PC-3 (cell line): ENCODE measurements at regions not wholly inside any gene's neighbourhood (a gene's known extent, or its start where the extent isn't known, plus 50 kb on each side); places are given as distances from the start of the nearest gene placed in this dataset.

Source experiments
- ATAC-seq: fragments of 200-7000 bp; cut with Tn5 transposase; 2 replicates; pipeline ENCODE4 v1.9.1; 2020; ENCODE audit warnings: mild to moderate bottlenecking, moderate library complexity
- BruUV-seq: library from RNA; stranded (reverse); fragments of 400-500 nt; replicated peaks from 2 replicates; lab custom pipeline; 2021; lab: Mats Ljungman, UMichigan
- CTCF ChIA-PET: fragments of 300-600 bp; sonication (Branson Sonifier 250); formaldehyde crosslinking; loops from one replicate; lab custom pipeline; 2022; ENCODE audit warnings: antibody characterized with exemption; lab: Charles Lee
- POLR2A ChIA-PET: fragments of 300-600 bp; sonication (Branson Sonifier 250); formaldehyde crosslinking; loops from one replicate; lab custom pipeline; 2022; ENCODE audit warnings: antibody characterized with exemption; ENCODE audit not compliant: unreplicated experiment; lab: Charles Lee
- DNase-seq: peaks from one replicate; pipeline ENCODE4 v3.0.0-alpha.2; 2015
- H2AFZ ChIP-seq: fragments of 300-600 bp; sonication (generic); 2 replicates; pipeline ENCODE4 v1.6.0; 2016; ENCODE audit warnings: antibody characterized with exemption, low read length
- H3F3A ChIP-seq: fragments of 300-600 bp; sonication (generic); one replicate; pipeline ENCODE4 v1.6.0; 2017; ENCODE audit warnings: antibody characterized with exemption, low read length, control low read depth, mild to moderate bottlenecking; ENCODE audit not compliant: unreplicated experiment
- H3K27ac ChIP-seq: fragments of 300-600 bp; sonication (generic); 2 replicates; pipeline ENCODE4 v1.5.1; 2016; ENCODE audit warnings: mild to moderate bottlenecking, low read length
- H3K27me3 ChIP-seq: fragments of 300-600 bp; sonication (generic); 2 replicates; pipeline ENCODE4 v1.6.1; 2016; ENCODE audit warnings: low read length, mixed read lengths
- H3K36me3 ChIP-seq: fragments of 300-600 bp; sonication (generic); 2 replicates; pipeline ENCODE4 v1.6.1; 2016; ENCODE audit warnings: low read depth, mixed run types, low read length, mixed read lengths
- H3K4me1 ChIP-seq: fragments of 300-600 bp; sonication (generic); 2 replicates; pipeline ENCODE4 v1.5.1; 2016; ENCODE audit warnings: low read length; ENCODE audit not compliant: insufficient read depth
- H3K4me2 ChIP-seq: fragments of 300-600 bp; sonication (generic); 2 replicates; pipeline ENCODE4 v1.6.0; 2016; ENCODE audit warnings: low read length
- H3K4me3 ChIP-seq: fragments of 300-600 bp; sonication (generic); 2 replicates; pipeline ENCODE4 v1.5.1; 2016; ENCODE audit warnings: mild to moderate bottlenecking, low read length, mixed read lengths
- H3K79me2 ChIP-seq: fragments of 300-600 bp; sonication (generic); 2 replicates; pipeline ENCODE4 v1.6.1; 2017; ENCODE audit warnings: low read length, mixed read lengths
- H3K9ac ChIP-seq: fragments of 300-600 bp; sonication (generic); 2 replicates; pipeline ENCODE4 v1.6.0; 2016; ENCODE audit warnings: mild to moderate bottlenecking, low read length
- H3K9me2 ChIP-seq: fragments of 300-600 bp; sonication (generic); replicated peaks from 2 replicates; pipeline ENCODE4 v1.6.1; 2016; ENCODE audit warnings: mixed run types, low read length, mixed read lengths
- H3K9me3 ChIP-seq: fragments of 300-600 bp; sonication (generic); 2 replicates; pipeline ENCODE4 v1.6.1; 2016; ENCODE audit warnings: low read length, mixed read lengths
- H4K20me1 ChIP-seq: fragments of 300-600 bp; sonication (generic); 2 replicates; pipeline ENCODE4 v1.6.1; 2016; ENCODE audit warnings: low read length, mixed read lengths
- EZH2 ChIP-seq: fragments of 300-600 bp; sonication (generic); IDR thresholded peaks from one replicate; pipeline ENCODE4 v1.6.1; 2017; ENCODE audit warnings: antibody characterized with exemption, mild to moderate bottlenecking, low read length; ENCODE audit not compliant: unreplicated experiment
- EZH2phosphoT487 ChIP-seq: fragments of 300-600 bp; sonication (generic); IDR thresholded peaks from 2 replicates; pipeline ENCODE4 v1.6.1; 2018; ENCODE audit warnings: mild to moderate bottlenecking, antibody characterized with exemption, low read length, borderline replicate concordance
- intact Hi-C: fragments of 100-400 bp; cut with micrococcal nuclease; formaldehyde crosslinking; loops from 2 replicates; pipeline ENCODE4 v1.9.0; 2023
- TF ChIP-seq, protein P1 (sequence below): fragments of 300-600 bp; sonication (generic); conservative IDR thresholded peaks from 2 replicates; pipeline ENCODE4 v1.5.1; 2017; ENCODE audit warnings: antibody characterized with exemption, low read depth, mild to moderate bottlenecking, low read length

DNA sequence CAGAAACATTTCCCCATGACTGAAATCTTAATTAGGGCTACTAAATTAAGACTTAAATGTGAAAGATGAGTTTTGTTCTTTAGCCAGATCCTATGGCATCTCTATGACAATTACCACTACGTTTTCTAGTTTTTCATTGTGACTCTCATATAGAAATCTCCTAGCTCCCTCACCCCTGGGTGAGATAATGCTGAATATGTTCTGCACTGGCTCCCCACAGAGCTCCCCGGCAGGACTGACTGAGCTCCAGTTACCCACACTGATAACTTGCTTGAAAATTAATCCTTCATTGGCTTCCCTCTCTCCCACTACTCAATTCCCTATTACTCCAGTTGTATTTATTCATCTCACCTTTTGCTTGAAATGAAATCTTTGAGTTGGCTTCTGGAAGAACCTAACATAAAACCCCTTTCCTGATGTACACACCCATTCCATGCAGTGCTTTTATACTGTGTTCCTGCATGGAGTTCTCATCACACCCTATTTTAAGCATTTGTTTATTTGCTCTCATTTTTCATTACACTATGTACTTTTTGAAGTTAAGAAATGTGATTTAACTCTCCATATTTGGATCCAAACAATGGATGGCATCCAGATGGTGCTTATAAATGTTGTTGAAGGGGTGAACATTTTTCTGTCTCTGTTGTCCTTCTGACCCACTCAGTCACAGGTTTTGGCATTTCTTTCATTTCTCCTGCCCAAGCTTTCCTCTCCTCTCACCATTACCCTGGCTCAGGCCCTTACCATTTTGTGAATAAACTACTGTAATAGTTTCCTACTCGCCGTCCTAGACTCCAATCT lies 623.4 kb downstream of the SPRY1 start:
- BruUV-seq, result no TSS peak
- H3K9me3 ChIP-seq, result no peaks in the 10 kb centered on the region
- no peaks in the 10 kb centered on the region for H3K4me1 ChIP-seq
- ChIA-PET POLR2A (no interaction called here), CTCF (no interaction called here)
- no peaks in the 10 kb centered on the region for H3K36me3 ChIP-seq
- H3K27ac ChIP-seq, result no peak overlapping the region
- TF ChIP-seq EZH2phosphoT487, result no peak
- TF ChIP-seq EZH2, result no peak
- TF ChIP-seq, protein P1, sequence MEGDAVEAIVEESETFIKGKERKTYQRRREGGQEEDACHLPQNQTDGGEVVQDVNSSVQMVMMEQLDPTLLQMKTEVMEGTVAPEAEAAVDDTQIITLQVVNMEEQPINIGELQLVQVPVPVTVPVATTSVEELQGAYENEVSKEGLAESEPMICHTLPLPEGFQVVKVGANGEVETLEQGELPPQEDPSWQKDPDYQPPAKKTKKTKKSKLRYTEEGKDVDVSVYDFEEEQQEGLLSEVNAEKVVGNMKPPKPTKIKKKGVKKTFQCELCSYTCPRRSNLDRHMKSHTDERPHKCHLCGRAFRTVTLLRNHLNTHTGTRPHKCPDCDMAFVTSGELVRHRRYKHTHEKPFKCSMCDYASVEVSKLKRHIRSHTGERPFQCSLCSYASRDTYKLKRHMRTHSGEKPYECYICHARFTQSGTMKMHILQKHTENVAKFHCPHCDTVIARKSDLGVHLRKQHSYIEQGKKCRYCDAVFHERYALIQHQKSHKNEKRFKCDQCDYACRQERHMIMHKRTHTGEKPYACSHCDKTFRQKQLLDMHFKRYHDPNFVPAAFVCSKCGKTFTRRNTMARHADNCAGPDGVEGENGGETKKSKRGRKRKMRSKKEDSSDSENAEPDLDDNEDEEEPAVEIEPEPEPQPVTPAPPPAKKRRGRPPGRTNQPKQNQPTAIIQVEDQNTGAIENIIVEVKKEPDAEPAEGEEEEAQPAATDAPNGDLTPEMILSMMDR, result no peak
- DNase-seq (no peak), ATAC-seq (no peak)
- no peak overlapping the region for H3K4me3 ChIP-seq
- no peaks in the 10 kb centered on the region for H3F3A ChIP-seq
- H3K9ac ChIP-seq, result no peak overlapping the region
- no peaks in the 10 kb centered on the region for H4K20me1 ChIP-seq
- no peaks in the 10 kb centered on the region for H3K27me3 ChIP-seq
- intact Hi-C loops, result no loop called here
- no peaks in the 10 kb centered on the region for H3K79me2 ChIP-seq
- no peak overlapping the region for H2AFZ ChIP-seq
- H3K4me2 ChIP-seq, result no peak overlapping the region
- no peaks in the 10 kb centered on the region for H3K9me2 ChIP-seq

DNA sequence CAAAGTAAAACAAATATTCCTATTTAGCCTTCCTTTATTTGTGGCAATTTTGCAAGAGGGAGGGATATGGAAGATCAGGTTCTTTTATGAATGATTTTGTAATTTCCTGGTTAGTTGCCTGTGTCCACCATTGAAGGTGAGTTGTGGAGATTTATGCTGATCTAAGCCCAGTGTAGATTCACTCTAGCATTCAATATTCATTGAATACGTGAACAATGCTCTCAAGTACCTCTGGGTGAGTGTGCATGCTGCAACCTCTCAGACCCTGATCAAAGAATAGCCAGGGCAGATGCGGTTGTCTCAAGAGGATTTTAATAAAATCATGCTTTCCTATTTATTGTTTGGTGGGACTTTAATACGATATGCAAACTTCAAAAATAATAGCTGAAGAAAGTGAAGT lies 628.4 kb downstream of the SPRY1 start:
- Histone ChIP-seq H3K9me2 (no peaks in the 10 kb centered on the region), H3K4me2 (no peak overlapping the region), H3F3A (no peaks in the 10 kb centered on the region), H3K9me3 (no peaks in the 10 kb centered on the region), H2AFZ (no peak overlapping the region), H3K4me3 (no peak overlapping the region), H3K27ac (no peak overlapping the region), H3K27me3 (no peaks in the 10 kb centered on the region), H3K79me2 (no peaks in the 10 kb centered on the region), H3K36me3 (no peaks in the 10 kb centered on the region), H3K4me1 (no peaks in the 10 kb centered on the region), H3K9ac (no peak overlapping the region), H4K20me1 (no peaks in the 10 kb centered on the region)
- ChIA-PET CTCF (no interaction called here), POLR2A (no interaction called here)
- no TSS peak for BruUV-seq
- TF ChIP-seq EZH2 (no peak), EZH2phosphoT487 (no peak)
- ATAC-seq (no peak), DNase-seq (no peak)
- intact Hi-C loops, result no loop called here

DNA sequence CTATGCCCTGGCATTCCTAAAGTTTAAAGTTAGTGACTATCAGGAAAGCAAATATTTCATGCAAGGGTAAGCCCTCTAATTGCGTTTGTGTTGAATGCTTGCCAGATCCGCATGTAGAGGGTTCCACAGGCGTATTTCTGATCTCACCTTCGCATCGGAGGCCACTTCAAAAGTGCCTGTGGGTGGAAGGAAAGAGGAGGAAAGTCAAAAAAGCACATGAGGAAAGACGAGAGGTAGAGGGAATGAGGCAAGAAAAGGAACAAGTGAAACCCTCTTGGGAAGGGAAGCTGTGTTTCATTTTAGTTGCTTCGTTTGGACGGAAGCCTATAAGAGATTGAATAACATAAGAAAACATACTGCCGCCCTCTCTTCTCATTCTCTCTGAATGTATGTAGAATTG lies 628.8 kb downstream of the SPRY1 start:
- Histone ChIP-seq H3K36me3 (no peaks in the 10 kb centered on the region), H3K27me3 (no peaks in the 10 kb centered on the region), H3K4me1 (no peaks in the 10 kb centered on the region), H3K9me3 (no peaks in the 10 kb centered on the region), H2AFZ (no peak overlapping the region), H3K4me3 (no peak overlapping the region), H4K20me1 (no peaks in the 10 kb centered on the region), H3K27ac (no peak overlapping the region), H3K79me2 (no peaks in the 10 kb centered on the region), H3K9ac (no peak overlapping the region), H3F3A (no peaks in the 10 kb centered on the region), H3K4me2 (no peak overlapping the region), H3K9me2 (no peaks in the 10 kb centered on the region)
- intact Hi-C loops, result no loop called here
- no TSS peak for BruUV-seq
- TF ChIP-seq EZH2 (no peak), EZH2phosphoT487 (no peak)
- TF ChIP-seq, protein P1, result no peak
- CTCF ChIA-PET, result no interaction called here
- ATAC-seq (no peak), DNase-seq (no peak)
- POLR2A ChIA-PET, result no interaction called here
